HCT116 (cell line): ENCODE measurements at regions not wholly inside any gene's neighbourhood (a gene's known extent, or its start where the extent isn't known, plus 50 kb on each side); places are given as distances from the start of the nearest gene placed in this dataset.

Experiments used
- ATAC-seq: fragments of 200-7000 bp; cut with Tn5 transposase; 2 replicates; pipeline ENCODE4 v1.9.1; 2020; ENCODE audit warnings: mild to moderate bottlenecking, moderate library complexity
- BruUV-seq: library from RNA; stranded (reverse); fragments of 400-500 nt; replicated peaks from 2 replicates; lab custom pipeline; 2021; lab: Mats Ljungman, UMichigan
- CTCF ChIA-PET: fragments of 300-600 bp; sonication (Branson Sonifier 250); formaldehyde crosslinking; loops from one replicate; lab custom pipeline; 2021; ENCODE audit warnings: antibody characterized with exemption; lab: Charles Lee
- POLR2A ChIA-PET: fragments of 300-600, 350-600 bp; sonication (Branson Sonifier 250); formaldehyde crosslinking; loops from one replicate; lab custom pipeline; 2021; ENCODE audit warnings: antibody characterized with exemption; lab: Charles Lee
- RAD21 ChIA-PET, 2 experiments: fragments of 300-600 bp; sonication (Branson Sonifier 250); formaldehyde crosslinking; loops; one replicate each; lab custom pipeline; 2023; ENCODE audit warnings: low total read pairs in 2 of 2; ENCODE audit not compliant: uncharacterized antibody in 2 of 2, unreplicated experiment in 2 of 2, low non-redundant PET in 1 of 2; lab: Charles Lee
- DNase-seq: peaks from one replicate; pipeline ENCODE4 v3.0.0-alpha.2; 2010; ENCODE audit warnings: low read depth, low spot score
- H2AFZ ChIP-seq: fragments of 200-600 bp; shearing (Covaris generic), sonication (generic); 2 replicates; pipeline ENCODE4 v1.6.1; 2017; ENCODE audit warnings: low read depth, mixed run types, mixed read lengths, antibody characterized with exemption, low read length; ENCODE audit not compliant: poor library complexity, severe bottlenecking
- H3K27ac ChIP-seq: 2 replicates; pipeline ENCODE4 v1.5.1; 2012; ENCODE audit warnings: low read depth, low read length
- H3K27me3 ChIP-seq: fragments of 200-600 bp; sonication (generic); 2 replicates; pipeline ENCODE4 v1.6.1; 2016; ENCODE audit warnings: mixed run types, low read length, mixed read lengths; ENCODE audit not compliant: insufficient read depth
- H3K36me3 ChIP-seq, 2 experiments: fragments of 200-500 bp in 1 of 2; fragments of 200-600 bp in 1 of 2; sonication (Bioruptor generic) in 1 of 2; sonication (generic) in 1 of 2; 2 replicates each; pipeline versions ENCODE4 v1.5.1 to v1.6.1; 2014 to 2016; ENCODE audit warnings: low read length in 2 of 2, inconsistent platforms in 1 of 2, mixed read lengths in 1 of 2, mixed run types in 1 of 2; ENCODE audit not compliant: insufficient read depth in 2 of 2, control insufficient read depth in 1 of 2
- H3K4me1 ChIP-seq, 2 experiments: fragments of 200-600 bp in 1 of 2; sonication (generic) in 1 of 2; 2 replicates each; pipeline versions ENCODE4 v1.5.1 to v1.6.1; 2012 to 2017; ENCODE audit warnings: low read length in 2 of 2, inconsistent platforms in 1 of 2, mild to moderate bottlenecking in 1 of 2, mixed read lengths in 1 of 2, mixed run types in 1 of 2, moderate library complexity in 1 of 2; ENCODE audit not compliant: insufficient read depth in 2 of 2, control insufficient read depth in 1 of 2
- H3K4me2 ChIP-seq: fragments of 200-600 bp; sonication (generic); 2 replicates; pipeline ENCODE4 v1.6.1; 2017; ENCODE audit warnings: mixed run types, low read length, mixed read lengths
- H3K4me3 ChIP-seq, 2 experiments: fragments of 200-600 bp in 1 of 2; sonication (generic) in 1 of 2; replicated peaks in 1 of 2; 2 replicates each; pipeline ENCODE4 v1.5.1; 2011 to 2016; ENCODE audit warnings: low read length in 2 of 2, control low read depth in 1 of 2, low read depth in 1 of 2, mild to moderate bottlenecking in 1 of 2, mixed read lengths in 1 of 2, mixed run types in 1 of 2
- H3K79me2 ChIP-seq: fragments of 200-600 bp; sonication (generic); 2 replicates; pipeline ENCODE4 v1.6.1; 2017; ENCODE audit warnings: mild to moderate bottlenecking, mixed run types, low read length, moderate library complexity, mixed read lengths; ENCODE audit not compliant: insufficient read depth
- H3K9ac ChIP-seq: fragments of 200-600 bp; sonication (generic); 2 replicates; pipeline ENCODE4 v1.6.1; 2016; ENCODE audit warnings: low read length, mixed read lengths
- H3K9me2 ChIP-seq: fragments of 200-600 bp; sonication (generic), shearing (Covaris generic); 2 replicates; pipeline ENCODE4 v1.6.1; 2017; ENCODE audit warnings: mixed run types, mild to moderate bottlenecking, moderate library complexity; ENCODE audit not compliant: insufficient read depth
- H3K9me3 ChIP-seq, 2 experiments: fragments of 200-500 bp in 1 of 2; fragments of 200-600 bp in 1 of 2; sonication (Bioruptor generic) in 1 of 2; sonication (generic) in 1 of 2; 2 replicates each; pipeline ENCODE4 v1.6.1; 2014 to 2017; ENCODE audit warnings: low read length in 2 of 2, mixed read lengths in 2 of 2, inconsistent platforms in 1 of 2, low read depth in 1 of 2, mild to moderate bottlenecking in 1 of 2, mixed run types in 1 of 2, moderate library complexity in 1 of 2; ENCODE audit not compliant: control insufficient read depth in 1 of 2, insufficient read depth in 1 of 2
- H4K20me1 ChIP-seq: fragments of 200-600 bp; sonication (generic), shearing (Covaris generic); 2 replicates; pipeline ENCODE4 v1.6.1; 2017; ENCODE audit warnings: mixed run types, mild to moderate bottlenecking, moderate library complexity; ENCODE audit not compliant: insufficient read depth
- ATF3 ChIP-seq: IDR thresholded peaks from 2 replicates; pipeline ENCODE4 v1.6.1; 2012
- CBX3 ChIP-seq: IDR thresholded peaks from 2 replicates; pipeline ENCODE4 v1.6.1; 2012; ENCODE audit warnings: low read depth
- CEBPB ChIP-seq: IDR thresholded peaks from 2 replicates; pipeline ENCODE4 v1.6.1; 2012; ENCODE audit warnings: low read depth
- CTCF ChIP-seq, 3 experiments: fragments of 200-600 bp in 1 of 3; sonication (generic) in 1 of 3; IDR thresholded peaks in 2 of 3; conservative IDR thresholded peaks in 1 of 3; 2 replicates each; pipeline ENCODE4 v1.5.1; 2012 to 2017; ENCODE audit warnings: low read depth in 2 of 3, low read length in 2 of 3, antibody characterized with exemption in 1 of 3, borderline replicate concordance in 1 of 3, control low read depth in 1 of 3, mild to moderate bottlenecking in 1 of 3, mixed read lengths in 1 of 3, mixed run types in 1 of 3, moderate library complexity in 1 of 3; ENCODE audit not compliant: insufficient read depth in 1 of 3
- EGR1 ChIP-seq: IDR thresholded peaks from 2 replicates; pipeline ENCODE4 v1.6.1; 2012; ENCODE audit warnings: low read depth
- ELF1 ChIP-seq: IDR thresholded peaks from 2 replicates; pipeline ENCODE4 v1.6.1; 2012; ENCODE audit warnings: low read depth, borderline replicate concordance
- EZH2 ChIP-seq: fragments of 200-600 bp; sonication (generic); IDR thresholded peaks from 2 replicates; pipeline ENCODE4 v1.6.1; 2017; ENCODE audit warnings: antibody characterized with exemption, mixed run types
- EZH2phosphoT487 ChIP-seq: fragments of 200-600 bp; IDR thresholded peaks from 2 replicates; pipeline ENCODE4 v1.6.1; 2018; ENCODE audit warnings: antibody characterized with exemption, borderline replicate concordance
- FOSL1 ChIP-seq: IDR thresholded peaks from 2 replicates; pipeline ENCODE4 v1.6.1; 2012; ENCODE audit warnings: low read depth
- JUND ChIP-seq: IDR thresholded peaks from 2 replicates; pipeline ENCODE4 v1.6.1; 2012
- POLR2A ChIP-seq: IDR thresholded peaks from 2 replicates; pipeline ENCODE4 v1.7.0; 2011; ENCODE audit warnings: borderline replicate concordance; ENCODE audit not compliant: insufficient read depth, insufficient read length; ENCODE audit errors: extremely low read depth
- POLR2AphosphoS5 ChIP-seq: IDR thresholded peaks from 2 replicates; pipeline ENCODE4 v1.6.1; 2011; ENCODE audit warnings: mild to moderate bottlenecking, low read depth, low read length, moderate library complexity
- RAD21 ChIP-seq: IDR thresholded peaks from 2 replicates; pipeline ENCODE4 v1.6.1; 2012; ENCODE audit warnings: low read depth, mild to moderate bottlenecking
- SIN3A ChIP-seq: IDR thresholded peaks from 2 replicates; pipeline ENCODE4 v1.6.1; 2012; ENCODE audit warnings: low read depth
- SRF ChIP-seq: IDR thresholded peaks from 2 replicates; pipeline ENCODE4 v1.6.1; 2012; ENCODE audit warnings: low read depth
- TCF7L2 ChIP-seq: IDR thresholded peaks from 2 replicates; pipeline ENCODE4 v1.7.0; 2011; ENCODE audit warnings: borderline replicate concordance, inconsistent platforms; ENCODE audit not compliant: insufficient read depth, insufficient read length; ENCODE audit errors: extremely low read depth
- ZBTB33 ChIP-seq: IDR thresholded peaks from 2 replicates; pipeline ENCODE4 v1.6.1; 2011; ENCODE audit warnings: mild to moderate bottlenecking, low read length, moderate library complexity; ENCODE audit not compliant: insufficient replicate concordance; ENCODE audit errors: extremely low read depth
- ZFX ChIP-seq: fragments of 450-650 bp; IDR thresholded peaks from 2 replicates; pipeline ENCODE4 v1.6.1; 2017
- ZNF274 ChIP-seq: fragments of 200-500 bp; sonication (Bioruptor generic); IDR thresholded peaks from 2 replicates; pipeline ENCODE4 v1.6.1; 2014; ENCODE audit warnings: mild to moderate bottlenecking, low read depth, low read length, inconsistent platforms
- intact Hi-C: fragments of 100-400 bp; cut with micrococcal nuclease; formaldehyde crosslinking; loops from 2 replicates; pipeline ENCODE4 v1.10.0; 2022

GRCh38 chr18:78144669-78145068 lies 834.9 kb upstream of the SALL3 start:
- ChIA-PET POLR2A (no interaction called here), CTCF (no interaction called here), RAD21 (no interaction called here)
- Histone ChIP-seq H3K27ac (no peak overlapping the region), H3K79me2 (no peaks in the 10 kb centered on the region), H4K20me1 (no peaks in the 10 kb centered on the region), H3K27me3 (no peaks in the 10 kb centered on the region), H3K4me1 (no peaks in the 10 kb centered on the region), H3K4me3 (no peak overlapping the region), H3K4me2 (no peak overlapping the region), H3K9me3 (peaks cover 15 to 25% of the 10 kb centered on the region in 2 experiments; a peak in 3 of 4 replicates), H3K9ac (no peak overlapping the region), H3K9me2 (no peaks in the 10 kb centered on the region), H2AFZ (no peak overlapping the region), H3K36me3 (no peaks in the 10 kb centered on the region)
- DNase-seq = no peak
- TF ChIP-seq JUND (no peak), EZH2 (no peak), SIN3A (no peak), ELF1 (no peak), POLR2AphosphoS5 (no peak), POLR2A (no peak)
- BruUV-seq = no TSS peak
- intact Hi-C loops = no loop called here
- no peak for ATAC-seq

- Histone ChIP-seq H2AFZ (no peak overlapping the region), H3K9me2 (no peaks in the 10 kb centered on the region), H3K27me3 (no peaks in the 10 kb centered on the region), H3K79me2 (no peaks in the 10 kb centered on the region), H3K4me1 (no peaks in the 10 kb centered on the region), H4K20me1 (no peaks in the 10 kb centered on the region), H3K36me3 (no peaks in the 10 kb centered on the region), H3K4me2 (no peak overlapping the region), H3K9ac (no peak overlapping the region), H3K9me3 (peaks cover 15 to 23% of the 10 kb centered on the region in 2 experiments; a peak in 3 of 4 replicates), H3K27ac (no peak overlapping the region), H3K4me3 (no peak overlapping the region)
- CTCF ChIA-PET = no interaction called here
- POLR2A ChIA-PET = no interaction called here
- RAD21 ChIA-PET = no interaction called here
- DNase-seq (no peak), ATAC-seq (no peak)
- BruUV-seq = no TSS peak
- intact Hi-C loops = no loop called here
- TF ChIP-seq EZH2phosphoT487 = no peak
- TF ChIP-seq CEBPB = no peak
- no peak for TF ChIP-seq POLR2AphosphoS5
- no peak for TF ChIP-seq FOSL1
- no peak for TF ChIP-seq EGR1
- no peak for TF ChIP-seq EZH2
- TF ChIP-seq RAD21 = no peak
- TF ChIP-seq SIN3A = no peak
- no peak for TF ChIP-seq ATF3
- no peak for TF ChIP-seq ZNF274
- TF ChIP-seq SRF = no peak
- TF ChIP-seq TCF7L2 = no peak
- TF ChIP-seq ZBTB33 = no peak
- no peak for TF ChIP-seq ZFX
- TF ChIP-seq CTCF (IDR thresholded peaks at IDR 0.05 in 2 of 3, conservative IDR thresholded peaks at IDR 0.05 in 1 of 3; ENCODE audit: borderline replicate concordance in 1 of 3, insufficient read depth in 1 of 3, low read depth in 2 of 3, low read length in 2 of 3) = no peak
- no peak for TF ChIP-seq JUND
- no peak for TF ChIP-seq CBX3
- TF ChIP-seq POLR2A = no peak
Observed at GRCh38 chr18:78145096-78145495, 834.5 kb upstream of the SALL3 start.
